HFFc6 (cell line): ENCODE measurements at regions not wholly inside any gene's neighbourhood (a gene's known extent, or its start where the extent isn't known, plus 50 kb on each side); places are given as distances from the start of the nearest gene placed in this dataset.

Experiments used
- DNase-seq: peaks from one replicate; pipeline ENCODE4 v3.0.0-alpha.2; 2018
- H3K27ac Mint-ChIP-seq: 2 replicates; pipeline ENCODE4 v1.8.0; 2020; ENCODE audit warnings: mild to moderate bottlenecking, mixed read lengths
- H3K27me3 Mint-ChIP-seq: 2 replicates; pipeline ENCODE4 v1.8.0; 2021; ENCODE audit warnings: mild to moderate bottlenecking, moderate library complexity, mixed read lengths; ENCODE audit not compliant: insufficient read depth
- H3K36me3 Mint-ChIP-seq: 2 replicates; pipeline ENCODE4 v1.8.0; 2021; ENCODE audit warnings: low read depth, mixed read lengths
- H3K4me1 Mint-ChIP-seq: 2 replicates; pipeline ENCODE4 v1.8.0; 2020; ENCODE audit warnings: low read depth, mixed read lengths
- H3K4me3 Mint-ChIP-seq: 2 replicates; pipeline ENCODE4 v1.8.0; 2020; ENCODE audit warnings: mild to moderate bottlenecking, moderate library complexity, mixed read lengths
- H3K9me3 Mint-ChIP-seq: 2 replicates; pipeline ENCODE4 v1.8.0; 2020; ENCODE audit warnings: mild to moderate bottlenecking, mixed read lengths
- CTCF ChIP-seq: fragments of 200-600 bp; sonication (generic); IDR thresholded peaks from 2 replicates; pipeline ENCODE4 v1.5.0; 2021; ENCODE audit warnings: antibody characterized with exemption, mild to moderate bottlenecking

DNA sequence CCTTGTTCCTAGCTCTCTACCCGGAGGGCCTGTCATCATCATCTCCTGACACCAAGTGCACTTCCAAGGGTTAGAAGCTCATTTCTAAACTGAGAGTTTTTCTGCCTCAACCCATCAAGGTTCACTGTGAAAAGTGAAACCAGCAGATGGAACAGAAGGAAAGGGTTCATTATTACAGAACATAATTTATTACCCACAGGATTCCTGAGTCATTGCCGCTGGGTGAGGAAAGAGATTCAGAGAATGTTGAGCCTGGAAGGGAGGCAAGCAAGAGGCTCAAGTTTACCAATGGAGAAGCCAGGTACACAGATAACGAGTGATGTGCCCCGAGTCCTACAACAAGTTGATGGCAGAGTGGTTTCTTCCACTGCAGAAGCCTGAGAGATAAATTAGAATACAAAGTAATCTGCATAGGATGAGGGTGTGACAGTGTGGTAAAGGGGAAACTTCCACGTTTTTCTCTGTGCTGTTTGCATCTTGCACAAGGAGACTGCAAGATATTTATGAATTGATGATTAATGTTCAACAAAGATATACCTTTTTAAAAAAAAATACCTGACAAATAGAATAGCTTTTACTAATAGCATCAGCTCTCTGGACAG lies 80.5 kb upstream of the SETMAR start:
- H3K27ac Mint-ChIP-seq = no peak overlapping the region
- TF ChIP-seq CTCF = no peak
- no peaks in the 10 kb centered on the region for H3K27me3 Mint-ChIP-seq
- no peaks in the 10 kb centered on the region for H3K4me1 Mint-ChIP-seq
- DNase-seq = no peak
- H3K4me3 Mint-ChIP-seq = no peak overlapping the region
- H3K36me3 Mint-ChIP-seq = peaks cover 5% of the 10 kb centered on the region
- peaks cover 51% of the 10 kb centered on the region for H3K9me3 Mint-ChIP-seq

GRCh38 chr3:4223777-4224176 lies 79.4 kb upstream of the SETMAR start:
- no peak overlapping the region for H3K4me3 Mint-ChIP-seq
- no peak for TF ChIP-seq CTCF
- no peaks in the 10 kb centered on the region for H3K4me1 Mint-ChIP-seq
- no peak for DNase-seq
- no peaks in the 10 kb centered on the region for H3K27me3 Mint-ChIP-seq
- peaks cover 52% of the 10 kb centered on the region for H3K9me3 Mint-ChIP-seq
- peaks cover 5% of the 10 kb centered on the region for H3K36me3 Mint-ChIP-seq
- H3K27ac Mint-ChIP-seq = no peak overlapping the region

- Mint-ChIP-seq H3K4me1 (no peaks in the 10 kb centered on the region), H3K36me3 (peaks cover 5% of the 10 kb centered on the region), H3K27ac (no peak overlapping the region)
Observed at GRCh38 chr3:4224331-4224730, 78.8 kb upstream of the SETMAR start.

DNA sequence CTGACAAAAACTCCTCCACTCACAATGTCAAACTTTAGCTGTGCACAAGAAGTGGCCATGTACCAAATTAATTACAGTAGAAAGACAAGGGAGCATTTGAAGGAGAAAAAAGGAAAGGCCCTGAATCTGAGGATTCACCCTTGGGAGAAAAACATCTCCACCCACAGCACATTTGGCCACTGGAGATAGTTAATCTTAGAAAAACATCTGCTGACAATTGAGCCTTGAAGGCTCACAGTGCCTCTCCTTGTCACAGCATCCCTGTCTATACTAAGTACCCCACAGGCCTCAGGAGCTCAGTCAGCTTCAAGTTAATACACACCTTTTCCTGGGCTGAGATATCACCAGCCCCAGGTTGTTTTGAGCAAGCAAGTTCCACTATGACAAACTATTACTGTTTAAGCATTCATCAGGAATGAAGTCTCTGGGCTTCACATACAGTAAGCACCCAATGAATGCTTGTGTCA lies 78.1 kb upstream of the SETMAR start:
- Mint-ChIP-seq H3K27ac (no peak overlapping the region), H3K36me3 (peaks cover 5% of the 10 kb centered on the region), H3K4me3 (no peak overlapping the region), H3K9me3 (peaks cover 46% of the 10 kb centered on the region), H3K4me1 (no peaks in the 10 kb centered on the region), H3K27me3 (no peaks in the 10 kb centered on the region)
- DNase-seq = no peak
- TF ChIP-seq CTCF = no peak

More at GRCh38 chr3:4224331-4224730, 78.8 kb upstream of the SETMAR start:
- peaks cover 46% of the 10 kb centered on the region for H3K9me3 Mint-ChIP-seq
- no peak for TF ChIP-seq CTCF
- H3K27me3 Mint-ChIP-seq = no peaks in the 10 kb centered on the region
- no peak for DNase-seq
- H3K4me3 Mint-ChIP-seq = no peak overlapping the region

DNA sequence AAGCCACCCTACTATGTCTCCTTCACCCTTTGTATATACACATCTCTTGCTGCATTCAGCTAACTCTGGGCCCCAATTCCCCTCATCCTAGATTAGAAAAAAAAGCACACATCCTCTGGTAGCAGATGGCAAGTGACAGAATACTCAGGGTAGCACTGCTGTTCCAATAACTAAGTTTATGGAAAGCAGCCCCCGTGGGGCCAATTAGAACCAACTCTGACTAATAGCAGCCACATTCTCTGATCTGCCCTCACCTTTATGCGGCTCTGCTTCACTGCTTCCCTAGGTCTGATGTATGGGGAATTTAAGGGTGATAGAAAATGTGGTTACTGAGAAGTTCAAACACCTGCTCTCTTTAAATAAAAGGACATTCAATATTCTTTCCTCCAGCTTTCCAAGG lies 74.9 kb upstream of the SETMAR start:
- TF ChIP-seq CTCF = no peak
- H3K27ac Mint-ChIP-seq = no peak overlapping the region
- DNase-seq = no peak
- no peaks in the 10 kb centered on the region for H3K27me3 Mint-ChIP-seq
- peaks cover 52% of the 10 kb centered on the region for H3K9me3 Mint-ChIP-seq
- H3K4me3 Mint-ChIP-seq = no peak overlapping the region
- H3K4me1 Mint-ChIP-seq = no peaks in the 10 kb centered on the region
- H3K36me3 Mint-ChIP-seq = peaks cover 5% of the 10 kb centered on the region
